Duodenal mucosa (tissue), 2 donors: ENCODE measurements at regions not wholly inside any gene's neighbourhood (a gene's known extent, or its start where the extent isn't known, plus 50 kb on each side); places are given as distances from the start of the nearest gene placed in this dataset.

ENCODE experiments used
- H3K27ac ChIP-seq: one replicate; pipeline ENCODE4 v1.7.0; 2013; ENCODE audit warnings: low read depth, low read length
- H3K27me3 ChIP-seq, 2 donors: one replicate each; pipeline ENCODE4 v1.7.0; 2013; ENCODE audit warnings: low read length in 2 of 2, control low read depth in 1 of 2; ENCODE audit not compliant: insufficient read depth in 2 of 2, control insufficient read depth in 1 of 2
- H3K36me3 ChIP-seq, 2 donors: one replicate each; pipeline ENCODE4 v1.7.0; 2013; ENCODE audit warnings: low read length in 2 of 2, control low read depth in 1 of 2; ENCODE audit not compliant: insufficient read depth in 2 of 2, control insufficient read depth in 1 of 2
- H3K4me1 ChIP-seq, 2 donors: one replicate each; pipeline ENCODE4 v1.7.0; 2013; ENCODE audit warnings: low read length in 2 of 2, control low read depth in 1 of 2; ENCODE audit not compliant: insufficient read depth in 2 of 2, control insufficient read depth in 1 of 2
- H3K4me3 ChIP-seq, 2 donors: one replicate each; pipeline ENCODE4 v1.7.0; 2013; ENCODE audit warnings: low read length in 2 of 2, low read depth in 1 of 2
- H3K9ac ChIP-seq, 2 donors: one replicate each; pipeline ENCODE4 v1.7.0; 2013; ENCODE audit warnings: low read length in 2 of 2, low read depth in 1 of 2
- H3K9me3 ChIP-seq, 2 donors: one replicate each; pipeline ENCODE4 v1.7.0; 2013; ENCODE audit warnings: low read length in 2 of 2, control low read depth in 1 of 2; ENCODE audit not compliant: control insufficient read depth in 1 of 2

DNA sequence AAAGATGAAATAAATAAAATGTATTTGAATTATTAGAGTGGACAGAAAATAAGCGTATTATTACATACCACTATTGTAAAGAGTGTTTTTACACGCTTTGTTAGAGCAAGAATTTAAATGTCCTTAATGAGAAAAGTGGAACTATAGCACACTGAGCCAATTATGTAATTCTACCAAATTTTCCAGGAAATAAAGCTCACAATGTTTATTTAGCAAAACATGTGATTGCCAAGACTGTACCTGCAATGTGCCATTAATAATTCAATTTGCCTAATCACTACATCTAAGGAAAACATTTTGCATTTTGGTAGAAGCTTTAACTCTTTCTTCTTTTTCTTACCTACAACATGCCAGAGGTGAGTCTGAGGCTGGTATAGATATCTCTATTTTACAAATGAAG is 58.7 kb upstream of the PHACTR1 start:
- no peaks in the 10 kb centered on the region for H3K27me3 ChIP-seq
- H3K9me3 ChIP-seq, result no peaks in the 10 kb centered on the region
- H3K4me3 ChIP-seq, result no peak overlapping the region
- no peaks in the 10 kb centered on the region for H3K4me1 ChIP-seq
- H3K36me3 ChIP-seq, result no peaks in the 10 kb centered on the region
- no peak overlapping the region for H3K9ac ChIP-seq
- no peak overlapping the region for H3K27ac ChIP-seq

- Histone ChIP-seq H3K9ac (no peak overlapping the region), H3K27ac (no peak overlapping the region), H3K9me3 (no peaks in the 10 kb centered on the region), H3K36me3 (no peaks in the 10 kb centered on the region), H3K27me3 (no peaks in the 10 kb centered on the region), H3K4me3 (no peak overlapping the region), H3K4me1 (no peaks in the 10 kb centered on the region)
These were observed 55.0 kb upstream of the PHACTR1 start for GRCh38 chr6:12661432-12662089.
